Lung microvascular endothelial cell (primary cell): ENCODE measurements at regions not wholly inside any gene's neighbourhood (a gene's known extent, or its start where the extent isn't known, plus 50 kb on each side); places are given as distances from the start of the nearest gene placed in this dataset.
"Not testable (repeated sequence)": the region's sequence is repeated elsewhere in the genome, so short reads cannot be mapped to it uniquely, and the experiment has no call there.

Experiments used
- DNase-seq, 2 donors: peaks; one replicate each; pipeline versions ENCODE4 v3.0.0 to v3.0.0-alpha.2; 2010; ENCODE audit warnings: low read depth in 2 of 2

DNA sequence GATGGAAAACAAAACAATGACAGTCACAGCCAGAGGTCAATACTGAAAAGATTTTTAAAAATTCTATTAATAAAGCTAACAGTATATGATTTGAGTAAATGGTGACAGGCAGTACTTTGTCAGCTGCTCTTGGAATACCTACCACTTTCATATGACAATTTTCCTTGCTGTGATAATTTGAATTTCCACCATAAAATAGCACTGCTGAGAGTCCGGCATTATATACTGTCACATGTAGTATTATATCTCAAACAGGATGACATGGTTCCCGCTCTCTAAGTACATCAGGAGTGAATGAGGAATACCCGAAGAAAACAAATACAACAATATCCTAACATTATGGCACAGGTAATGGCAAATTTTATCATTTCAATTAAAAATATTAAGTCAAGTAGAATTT lies 146.8 kb upstream of the TMPRSS15 start:
- no peak for DNase-seq

DNA sequence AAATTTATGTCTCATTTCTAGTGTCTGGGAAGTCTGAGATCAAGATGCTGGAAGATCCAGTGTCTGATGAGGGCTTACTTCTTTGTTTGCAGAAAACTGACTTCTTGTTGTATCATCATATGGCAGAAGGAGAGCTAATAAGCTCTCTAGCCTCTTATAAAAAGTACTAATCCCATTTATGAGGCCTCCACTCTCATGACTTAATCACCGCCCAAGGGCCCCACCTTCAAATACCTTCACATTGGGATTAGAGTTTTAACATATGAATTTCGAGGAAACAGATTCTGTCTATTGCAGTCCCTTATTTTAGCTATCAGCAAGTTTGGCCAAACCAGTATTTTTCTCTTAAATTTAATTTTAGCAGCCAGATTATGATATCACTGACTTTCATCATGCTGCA lies 150.2 kb upstream of the TMPRSS15 start:
- DNase-seq: no peak

DNA sequence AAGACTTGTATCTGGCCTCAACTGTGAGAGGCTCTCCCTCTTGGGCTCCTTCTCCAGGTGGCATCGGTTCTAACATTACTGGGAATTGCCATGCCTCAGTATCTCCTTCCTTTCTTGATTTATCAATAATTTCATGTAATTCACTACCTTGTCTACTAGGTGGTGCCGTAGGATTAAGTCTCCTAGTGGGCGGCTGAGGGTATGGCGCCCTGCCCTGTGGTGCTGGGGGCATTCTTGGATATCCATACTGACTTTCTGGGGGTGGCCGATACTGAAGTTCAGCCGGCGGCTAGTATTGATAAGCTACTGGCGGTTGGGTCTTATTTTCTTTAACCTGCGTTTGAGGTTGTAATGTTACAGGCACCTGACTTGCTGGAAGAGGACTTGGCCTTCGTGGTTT lies 164.2 kb upstream of the TMPRSS15 start:
- DNase-seq: not testable (repeated sequence)

DNA sequence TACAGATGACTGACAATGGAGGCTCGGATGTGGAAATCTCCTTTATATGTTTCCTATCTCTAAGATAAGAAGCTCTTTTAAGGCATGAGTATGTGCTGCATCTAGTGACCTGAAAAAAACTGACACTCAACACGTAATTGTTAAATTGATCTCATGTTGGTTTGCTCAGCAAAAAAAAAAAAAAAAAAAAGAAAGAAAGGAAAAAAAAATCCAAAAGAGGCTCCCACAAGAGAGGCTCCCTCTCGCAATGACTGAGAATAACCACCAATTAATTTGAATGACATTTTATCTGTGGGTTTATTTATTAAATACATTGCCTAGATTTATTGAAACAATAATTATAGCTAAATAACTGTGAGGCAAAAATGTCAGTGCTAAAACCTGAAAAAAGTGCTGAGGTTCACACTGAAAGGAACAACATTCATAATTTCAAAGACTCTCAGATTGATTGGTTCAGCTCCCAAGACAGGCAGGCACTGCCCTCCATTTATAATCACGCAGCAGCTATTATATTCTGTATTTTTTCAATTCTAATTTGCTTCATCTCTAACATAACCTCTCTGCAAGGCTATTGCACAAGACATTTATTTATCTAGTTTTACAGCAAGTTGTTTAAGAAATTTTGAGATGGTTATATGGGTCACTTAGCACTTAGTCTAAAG lies 184.5 kb upstream of the TMPRSS15 start:
- no peak for DNase-seq

DNA sequence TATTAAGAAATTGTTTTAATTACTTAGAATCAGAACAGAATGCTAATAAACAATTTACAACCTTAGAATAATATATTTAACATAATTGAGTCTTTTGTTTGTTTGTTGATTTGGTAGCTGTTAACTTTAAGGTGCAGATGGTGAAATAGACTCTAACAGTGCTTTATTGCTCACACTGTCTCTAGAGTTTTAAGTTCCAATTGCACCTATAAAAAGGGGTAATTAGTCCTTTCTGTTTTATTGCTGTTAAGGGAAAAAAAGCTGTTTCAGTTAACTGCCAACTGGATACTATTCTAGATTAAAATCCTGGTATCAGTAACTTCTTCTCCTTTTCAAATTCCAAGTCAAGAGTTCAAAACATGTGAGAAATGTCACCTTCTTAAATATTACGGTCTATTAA lies 197.6 kb upstream of the TMPRSS15 start:
- DNase-seq: no peak

DNA sequence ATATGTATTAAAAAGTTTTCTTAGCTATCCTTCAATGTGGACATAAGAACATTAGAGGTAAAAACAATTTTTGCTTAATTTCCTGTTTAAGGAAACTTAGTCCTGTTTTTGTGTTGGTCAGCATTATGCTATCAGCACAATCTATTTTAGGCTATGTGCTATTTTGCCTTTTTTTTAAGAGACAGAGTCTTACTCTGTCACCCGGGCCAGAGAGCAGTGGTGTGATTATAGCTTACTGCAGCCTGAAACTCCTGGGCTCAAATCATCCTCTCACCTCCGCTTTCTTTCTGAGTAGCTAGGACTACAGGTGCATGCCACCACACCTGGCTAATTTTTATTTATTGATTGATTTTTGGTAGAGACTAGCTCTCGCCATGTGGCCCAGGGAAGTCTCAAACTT lies 199.1 kb upstream of the TMPRSS15 start:
- no peak for DNase-seq

DNA sequence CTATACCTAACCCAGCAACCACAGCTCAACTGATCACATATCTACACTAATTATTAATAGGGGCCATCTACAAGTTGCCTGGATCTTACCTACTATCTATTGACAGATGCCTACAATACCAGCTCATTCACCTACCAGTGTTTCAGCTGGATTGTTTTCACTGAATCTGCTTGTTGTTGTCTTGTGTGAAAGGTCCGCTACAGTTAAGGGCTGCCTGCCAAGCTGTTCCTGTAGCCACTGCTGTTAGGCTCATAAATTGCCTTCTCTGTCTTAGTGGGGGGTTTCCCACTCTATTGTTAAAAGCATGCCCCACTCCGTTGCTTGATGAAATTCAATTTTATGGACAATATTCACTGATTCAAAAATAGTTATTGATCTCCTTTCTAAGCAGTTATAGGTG lies 199.7 kb upstream of the TMPRSS15 start:
- no peak for DNase-seq

DNA sequence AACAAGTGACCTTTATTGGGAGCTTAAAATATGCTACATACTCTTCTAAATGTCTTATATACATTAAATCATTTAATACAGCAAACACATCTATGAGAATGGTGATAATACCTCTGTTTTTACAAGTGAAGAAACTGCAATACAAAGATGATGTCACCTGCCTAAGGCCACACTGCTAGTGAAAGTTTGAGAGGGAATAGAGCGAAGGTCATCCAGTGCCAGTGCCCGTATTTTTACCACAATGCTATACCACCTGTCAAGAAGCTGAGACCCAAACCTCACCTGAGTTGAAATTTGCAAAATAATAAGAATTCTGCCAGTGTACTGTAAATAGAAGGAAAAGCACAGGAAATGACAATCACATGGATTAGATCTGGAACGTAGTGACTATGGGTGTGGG lies 200.4 kb upstream of the TMPRSS15 start:
- no peak for DNase-seq

DNA sequence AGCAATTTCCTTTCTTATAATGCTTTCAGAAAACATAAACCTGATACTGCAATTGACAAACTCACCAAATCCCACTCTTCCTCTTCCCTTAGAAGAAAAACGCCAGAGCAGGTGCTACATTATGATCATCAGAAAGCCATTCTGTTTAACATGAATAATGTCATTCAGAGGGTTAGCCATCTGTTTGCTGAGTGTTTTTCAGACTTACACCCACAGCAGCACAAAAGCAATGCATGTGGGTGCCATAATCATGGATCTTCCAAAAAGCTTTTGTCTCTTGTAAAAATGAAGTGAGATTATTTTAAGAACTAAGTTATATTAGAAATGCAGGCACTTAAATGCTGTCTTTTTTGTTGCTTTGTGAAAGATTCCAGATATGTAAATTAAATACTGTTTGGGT lies 204.6 kb upstream of the TMPRSS15 start:
- DNase-seq: no peak

DNA sequence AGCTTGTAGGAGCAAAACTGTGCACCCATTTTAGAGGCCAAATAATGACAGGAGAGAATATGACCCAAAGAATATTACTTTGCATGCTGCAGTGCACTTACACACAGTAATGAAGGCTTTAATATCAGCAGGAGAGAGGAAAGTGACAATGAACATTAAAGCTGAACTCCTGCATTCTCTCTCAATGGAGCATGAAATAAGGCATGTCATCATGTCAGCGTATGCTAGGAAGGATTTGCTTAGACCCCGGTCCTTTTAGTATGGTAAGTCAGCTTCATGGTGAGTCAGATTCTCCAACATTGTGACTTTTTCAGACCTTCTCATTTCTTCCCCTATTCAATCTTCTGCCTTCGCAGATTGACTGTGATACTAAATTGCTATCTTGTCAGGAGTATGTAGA lies 210.7 kb upstream of the TMPRSS15 start:
- no peak for DNase-seq

DNA sequence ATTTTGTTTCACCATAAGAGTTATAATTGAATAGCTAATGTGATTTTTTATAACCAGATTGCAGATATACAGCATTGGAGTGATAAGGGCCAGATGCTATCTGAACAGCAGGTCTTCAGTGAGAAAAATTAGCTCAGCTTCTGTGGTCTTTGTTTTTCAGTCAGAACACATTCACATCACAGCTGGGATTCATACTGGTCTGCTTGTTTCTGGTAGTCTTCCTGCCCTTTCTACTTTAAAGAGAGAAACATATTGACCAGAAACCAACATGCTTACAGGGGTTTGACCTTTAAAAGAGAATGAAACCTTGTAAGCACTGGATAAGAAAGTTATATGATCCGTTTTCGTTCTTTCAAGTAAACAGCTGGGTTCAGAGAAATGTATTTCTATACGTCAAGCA lies 213.7 kb upstream of the TMPRSS15 start:
- no peak for DNase-seq

DNA sequence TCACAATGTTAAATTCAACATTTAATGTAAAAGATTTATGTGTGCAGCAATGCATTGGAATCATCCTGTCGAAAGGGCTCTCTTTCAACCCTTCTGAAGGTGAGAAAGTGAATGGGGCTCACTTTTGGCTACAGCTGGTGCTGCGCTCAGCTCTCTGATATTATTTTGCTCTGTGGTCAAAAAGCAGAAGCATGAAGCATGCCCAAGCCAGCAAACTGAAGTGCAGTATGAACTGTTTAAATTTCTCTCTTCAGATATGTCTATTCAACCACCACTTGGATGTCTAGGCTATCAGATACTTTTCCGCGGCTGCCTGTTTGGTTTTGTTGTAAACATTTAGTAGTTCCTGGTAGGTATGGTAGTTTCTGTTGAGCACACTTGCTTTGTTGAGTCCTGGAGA lies 216.9 kb upstream of the TMPRSS15 start:
- no peak for DNase-seq

DNA sequence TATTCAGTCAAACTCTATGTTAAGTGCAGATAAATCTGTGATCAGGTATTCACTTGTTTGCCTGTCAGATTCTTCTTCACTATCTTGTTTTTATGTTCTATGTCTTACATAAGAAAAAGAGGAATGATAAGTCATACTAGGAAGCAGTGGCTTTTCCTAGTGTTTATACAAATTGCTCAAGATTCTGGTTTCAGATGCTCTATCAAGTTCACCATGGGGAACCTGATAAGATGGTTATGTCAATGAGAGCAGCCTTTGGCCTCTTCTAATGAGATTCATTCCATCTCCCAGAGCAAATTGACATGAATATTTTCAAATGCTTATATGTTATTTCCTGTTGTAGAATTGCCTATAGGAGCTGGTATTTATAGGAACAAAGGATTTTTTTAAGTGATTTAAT lies 218.8 kb upstream of the TMPRSS15 start:
- DNase-seq: no peak

DNA sequence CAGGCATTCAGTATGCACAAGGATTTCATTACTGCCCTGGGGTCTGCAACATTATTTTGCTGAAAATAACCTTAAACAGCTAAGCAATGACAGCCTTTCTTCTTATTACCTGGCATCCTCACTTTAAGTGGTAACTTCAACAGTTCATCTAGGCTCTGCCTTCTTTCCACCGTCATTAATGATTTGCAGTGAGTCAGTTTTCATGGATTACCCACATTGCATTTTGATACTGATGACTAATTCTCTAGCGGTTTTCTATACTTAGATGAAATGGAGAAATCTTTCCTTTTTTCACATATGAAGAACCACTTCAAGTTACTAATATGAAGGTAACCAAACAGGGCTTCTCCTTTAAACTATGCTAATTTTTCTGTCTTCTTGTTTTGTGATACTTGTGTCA lies 226.9 kb upstream of the TMPRSS15 start:
- no peak for DNase-seq

DNA sequence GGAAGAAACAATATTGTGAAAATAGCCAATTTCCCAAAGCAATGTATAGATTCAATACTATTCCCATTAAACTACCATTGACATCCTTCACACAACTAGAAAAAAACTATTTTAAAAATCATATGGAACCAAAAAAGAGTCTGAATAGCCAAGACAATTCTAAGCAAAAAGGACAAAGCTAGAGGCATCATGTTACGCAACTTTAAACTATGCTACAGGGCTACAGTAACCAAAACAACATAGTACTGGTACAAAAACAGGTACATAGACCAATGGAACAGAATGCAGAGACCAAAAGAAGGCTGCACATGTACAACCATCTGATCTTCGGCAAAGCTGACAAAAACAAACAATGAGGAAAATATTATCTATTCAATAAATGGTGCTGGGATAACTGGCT lies 233.3 kb upstream of the TMPRSS15 start:
- DNase-seq: no peak

DNA sequence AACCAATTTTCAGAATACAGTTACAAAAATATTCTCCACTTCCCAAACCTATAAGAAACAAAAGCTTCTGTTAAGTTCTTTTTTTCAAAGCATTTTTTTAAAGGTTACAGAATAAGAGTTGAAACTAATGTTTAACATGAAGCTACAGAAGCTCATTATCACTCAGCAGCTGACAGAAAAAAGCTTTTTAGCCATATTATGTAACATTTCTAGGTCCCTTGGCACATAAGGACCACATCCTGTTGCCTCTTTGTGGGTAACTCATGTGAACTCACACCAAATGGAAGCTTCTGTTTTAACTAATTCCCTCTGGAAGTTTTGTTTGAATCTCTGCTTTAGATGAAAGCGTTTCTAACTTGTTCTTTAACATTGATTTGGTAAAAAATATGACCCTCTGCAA lies 242.5 kb upstream of the TMPRSS15 start:
- no peak for DNase-seq

DNA sequence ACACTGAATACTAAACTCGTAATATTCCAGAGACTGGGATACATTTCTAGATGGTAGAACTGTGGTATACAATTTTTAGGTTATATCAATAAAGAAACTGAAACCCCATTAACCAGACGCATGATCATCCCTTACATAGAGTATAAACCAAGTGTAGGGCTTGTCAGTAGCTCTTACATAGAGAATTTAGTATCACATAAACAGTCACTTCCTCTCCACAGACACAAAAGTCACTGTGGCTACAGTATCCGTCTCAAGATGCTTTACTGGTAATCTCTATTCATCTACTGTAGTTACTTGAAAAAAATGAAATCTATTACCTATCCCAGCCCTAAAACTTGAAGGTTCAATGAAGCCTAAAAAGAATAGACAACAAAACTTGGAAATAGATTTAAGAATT lies 252.3 kb upstream of the TMPRSS15 start:
- no peak for DNase-seq

DNA sequence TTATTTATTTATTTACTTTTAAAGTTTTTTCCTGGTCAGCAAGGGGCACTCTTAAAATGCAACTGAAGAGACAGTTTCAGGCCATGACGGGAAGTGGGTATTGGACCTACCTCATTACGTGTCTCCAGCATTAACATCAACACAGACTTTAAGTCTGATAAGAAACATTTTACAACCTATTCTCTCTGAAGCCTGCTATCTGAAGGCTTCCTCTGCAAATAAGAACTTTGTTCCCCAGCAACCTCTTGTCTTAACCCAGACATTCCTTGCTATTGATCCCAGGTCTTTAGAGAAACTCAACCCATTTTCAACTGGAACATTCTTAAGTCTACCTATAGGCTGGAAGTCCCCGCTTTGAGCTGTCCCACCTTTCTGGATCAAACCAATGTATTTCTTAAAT lies 258.3 kb upstream of the TMPRSS15 start:
- DNase-seq: no peak

DNA sequence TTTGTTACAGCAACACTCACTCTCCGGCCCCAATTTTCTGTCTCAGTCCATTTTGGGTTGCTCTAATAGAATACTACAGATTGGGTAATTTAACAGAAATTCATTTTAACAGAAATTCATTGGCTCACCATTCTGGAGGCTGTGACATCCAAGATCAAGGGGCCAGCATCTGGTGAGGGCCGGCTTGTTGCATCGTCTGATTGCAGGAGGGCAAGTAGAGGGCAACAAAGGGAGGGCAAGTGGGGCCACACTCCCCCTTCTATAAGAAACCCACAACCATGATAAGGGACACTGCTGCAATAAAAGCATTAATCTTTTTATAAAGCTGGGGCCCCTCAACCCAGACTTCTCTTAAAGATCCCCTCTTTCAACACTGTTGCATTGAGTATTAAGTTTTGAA lies 260.1 kb upstream of the TMPRSS15 start:
- DNase-seq: no peak

DNA sequence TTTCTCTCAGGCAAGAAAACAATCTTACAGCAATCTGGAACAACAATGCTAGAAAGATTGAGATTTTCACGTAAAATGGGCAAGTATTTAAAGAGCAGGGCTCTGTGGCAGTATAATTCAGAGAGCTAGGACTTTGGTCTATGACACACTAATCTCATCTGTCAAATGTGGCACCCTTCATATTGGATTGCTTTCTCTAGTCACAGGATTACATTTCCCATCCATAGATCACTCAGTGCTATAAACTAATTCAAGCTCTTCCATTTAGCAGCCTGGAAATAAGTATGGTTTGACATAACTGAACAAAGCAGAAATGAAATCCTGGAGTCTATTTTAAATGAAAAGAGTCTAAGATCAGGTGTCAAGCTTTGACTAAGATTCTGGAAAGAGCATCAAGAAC lies 263.1 kb upstream of the TMPRSS15 start:
- no peak for DNase-seq

DNA sequence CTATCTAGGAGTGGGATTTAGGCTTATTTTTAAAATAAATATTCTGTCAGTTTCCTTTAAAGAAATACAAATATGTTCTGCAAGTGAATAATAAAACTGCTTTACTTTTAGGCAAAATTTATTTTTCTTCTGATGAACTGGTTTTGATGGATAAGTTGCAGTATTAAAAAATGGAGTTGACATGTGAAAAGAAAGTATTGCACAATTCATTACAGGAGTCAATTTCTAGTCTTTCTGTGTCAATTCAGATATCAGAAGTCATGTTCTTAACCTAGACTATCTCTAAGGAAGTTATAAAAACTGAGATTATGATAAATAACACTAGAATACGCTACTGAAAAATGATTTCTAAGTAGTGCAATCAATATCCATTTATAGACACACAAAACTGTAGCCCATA lies 270.2 kb upstream of the TMPRSS15 start:
- DNase-seq: no peak

DNA sequence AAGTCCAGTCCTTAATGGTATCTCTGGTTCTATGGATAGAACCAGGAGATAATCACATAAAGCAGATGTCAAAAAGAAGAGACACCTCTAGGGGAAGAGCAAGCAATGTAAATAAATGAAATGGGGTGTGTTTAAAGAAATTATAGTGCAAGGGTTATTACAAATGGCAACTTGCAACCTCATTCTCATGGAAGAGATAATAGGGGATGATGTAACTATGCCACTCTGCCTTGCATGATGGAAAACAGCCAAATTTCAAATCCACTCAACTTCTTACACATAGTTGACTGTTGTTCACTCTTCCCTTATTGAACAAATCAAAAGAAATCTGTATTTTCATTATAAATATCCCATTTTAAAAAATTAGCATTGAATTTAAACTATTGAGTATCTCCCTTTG lies 274.0 kb upstream of the TMPRSS15 start:
- DNase-seq: no peak

DNA sequence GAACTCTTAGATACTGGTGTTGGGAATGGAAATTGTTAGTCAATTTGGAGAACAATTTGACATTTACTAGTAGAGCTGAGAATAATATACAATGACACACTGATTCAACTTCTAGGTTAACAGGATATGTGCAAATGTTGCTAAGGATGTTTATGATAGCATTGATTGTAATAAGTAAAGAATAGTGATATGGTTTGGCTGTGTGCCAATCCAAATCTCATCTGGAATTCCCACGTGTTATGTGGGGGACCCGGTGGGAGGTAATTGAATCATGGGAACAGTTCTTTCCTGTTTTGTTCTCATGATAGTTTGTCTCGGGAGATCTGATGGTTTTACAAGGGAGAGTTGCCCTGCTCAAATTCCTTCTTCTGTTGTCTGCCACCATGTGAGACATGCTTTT lies 302.4 kb upstream of the TMPRSS15 start:
- no peak for DNase-seq

DNA sequence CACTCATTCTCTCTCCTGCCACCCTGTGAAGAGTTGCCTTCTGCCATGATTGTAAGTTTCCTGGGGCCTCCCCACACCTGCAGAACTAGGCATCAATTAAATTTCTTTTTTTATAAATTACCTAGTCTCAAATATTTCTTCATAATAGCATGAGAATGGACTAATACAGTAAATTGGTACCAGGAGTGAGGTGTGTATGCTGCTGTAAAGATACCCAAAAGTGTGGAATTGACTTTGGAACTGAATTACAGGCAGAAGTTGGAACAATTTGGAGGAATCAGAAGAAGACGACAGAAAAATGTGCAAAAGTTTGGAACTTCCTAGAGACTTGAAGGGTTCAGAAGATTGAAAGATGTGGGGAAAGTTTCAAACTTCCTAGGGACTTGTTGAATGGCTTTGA lies 308.1 kb upstream of the TMPRSS15 start:
- no peak for DNase-seq
